Activated T-helper 9 cell treated with anti-CD3 and anti-CD28 coated beads, Interleukin-2, amount 50 U/mL, for 16 hours (primary cell): ENCODE measurements at regions not wholly inside any gene's neighbourhood (a gene's known extent, or its start where the extent isn't known, plus 50 kb on each side); places are given as distances from the start of the nearest gene placed in this dataset.
"Not testable (repeated sequence)": the region's sequence is repeated elsewhere in the genome, so short reads cannot be mapped to it uniquely, and the experiment has no call there.

Experiments used
- DNase-seq: peaks from one replicate; pipeline ENCODE4 v3.0.0-alpha.2; 2020; ENCODE audit warnings: low read depth

GRCh38 chr19:31037286-31037980 is 311.8 kb downstream of the TSHZ3 start:
- no peak for DNase-seq

GRCh38 chr19:31031455-31031854 is 317.8 kb downstream of the TSHZ3 start:
- DNase-seq, result not testable (repeated sequence)

- no peak for DNase-seq
Observed at GRCh38 chr19:31023038-31023437, 326.2 kb downstream of the TSHZ3 start.

GRCh38 chr19:31018936-31019335 is 330.3 kb downstream of the TSHZ3 start:
- no peak for DNase-seq

GRCh38 chr19:31015778-31016177 is 333.5 kb downstream of the TSHZ3 start:
- DNase-seq, result no peak

- DNase-seq, result no peak
Observed at GRCh38 chr19:31014668-31015067, 334.6 kb downstream of the TSHZ3 start.

GRCh38 chr19:31013384-31014020 is 335.7 kb downstream of the TSHZ3 start:
- no peak for DNase-seq

GRCh38 chr19:31002518-31003244 is 346.6 kb downstream of the TSHZ3 start:
- no peak for DNase-seq

GRCh38 chr19:31001991-31002390 is 347.2 kb downstream of the TSHZ3 start:
- no peak for DNase-seq

GRCh38 chr19:31000913-31001312 is 348.3 kb downstream of the TSHZ3 start:
- DNase-seq, result no peak

- no peak for DNase-seq
Observed at GRCh38 chr19:30999726-31000125, 349.5 kb downstream of the TSHZ3 start.

GRCh38 chr19:30997222-30997621 is 352.0 kb downstream of the TSHZ3 start:
- DNase-seq, result no peak

GRCh38 chr19:30978639-30979038 is 370.6 kb downstream of the TSHZ3 start:
- DNase-seq, result no peak

- no peak for DNase-seq
Observed at GRCh38 chr19:30969591-30969990, 379.6 kb downstream of the TSHZ3 start.

GRCh38 chr19:30968841-30969399 is 380.3 kb downstream of the TSHZ3 start:
- DNase-seq, result no peak

- DNase-seq, result no peak
Observed at GRCh38 chr19:30968210-30968609, 381.0 kb downstream of the TSHZ3 start.

GRCh38 chr19:30966486-30966885 is 382.8 kb downstream of the TSHZ3 start:
- no peak for DNase-seq

- DNase-seq, result no peak
Observed at GRCh38 chr19:30959011-30959410, 390.2 kb downstream of the TSHZ3 start.

- no peak for DNase-seq
Observed at GRCh38 chr19:30955112-30956104, 393.8 kb downstream of the TSHZ3 start.

GRCh38 chr19:30944276-30944932 is 404.8 kb downstream of the TSHZ3 start:
- not testable (repeated sequence) for DNase-seq
